ENCODE measurements at regions not wholly inside any gene's neighbourhood (a gene's known extent, or its start where the extent isn't known, plus 50 kb on each side); places are given as distances from the start of the nearest gene placed in this dataset.

GRCh38 chr18:53947092-53947640 lies 277.3 kb downstream of the MBD2 start:
- TF ChIP-seq CTCF (IDR thresholded peaks at IDR 0.05) (no peak), POLR2A (IDR thresholded peaks at IDR 0.05) (no peak)
